GM12878 (cell line): ENCODE measurements at regions not wholly inside any gene's neighbourhood (a gene's known extent, or its start where the extent isn't known, plus 50 kb on each side); places are given as distances from the start of the nearest gene placed in this dataset.

Experiments used
- CBFB ChIP-seq: IDR thresholded peaks from 2 replicates; pipeline ENCODE4 v1.6.1; 2016; ENCODE audit warnings: antibody characterized with exemption, low read depth
- CTCF ChIP-seq, 3 experiments: IDR thresholded peaks in 2 of 3; conservative IDR thresholded peaks in 1 of 3; 2 replicates each; pipeline ENCODE4 v1.5.1; 2011; ENCODE audit warnings: low read depth in 3 of 3, low read length in 3 of 3, mild to moderate bottlenecking in 3 of 3, control low read depth in 2 of 3, moderate library complexity in 2 of 3, inconsistent platforms in 1 of 3, mixed read lengths in 1 of 3; ENCODE audit not compliant: control insufficient read depth in 2 of 3, insufficient read depth in 1 of 3; ENCODE audit errors: extremely low read depth in 1 of 3
- MLLT1 ChIP-seq: fragments of 450-650 bp; IDR thresholded peaks from 2 replicates; pipeline ENCODE4 v1.6.1; 2016; ENCODE audit warnings: mild to moderate bottlenecking
- POLR2A ChIP-seq: IDR thresholded peaks from 2 replicates; pipeline ENCODE4 v1.6.1; 2011; ENCODE audit warnings: low read depth, mild to moderate bottlenecking, low read length
- RELA ChIP-seq: fragments of 450-650 bp; IDR thresholded peaks from 2 replicates; pipeline ENCODE4 v1.8.0; 2014; ENCODE audit warnings: borderline replicate concordance; ENCODE audit not compliant: partially characterized antibody
- REST ChIP-seq: IDR thresholded peaks from 2 replicates; pipeline ENCODE4 v1.6.1; 2012; ENCODE audit warnings: mild to moderate bottlenecking, low read depth, low read length
- RFX5 ChIP-seq: IDR thresholded peaks from 2 replicates; pipeline ENCODE4 v1.6.1; 2011; ENCODE audit warnings: low read depth, low read length, improper control_type of control experiment
- SMAD1 ChIP-seq: fragments of 450-650 bp; IDR thresholded peaks from 2 replicates; pipeline ENCODE4 v1.6.1; 2018; ENCODE audit warnings: mild to moderate bottlenecking, low read depth; ENCODE audit not compliant: partially characterized antibody
- YBX1 ChIP-seq: fragments of 450-650 bp; IDR thresholded peaks from 2 replicates; pipeline ENCODE4 v1.6.1; 2016; ENCODE audit warnings: antibody characterized with exemption

GRCh38 chr14:97838986-97839385 is 1041.8 kb downstream of the VRK1 start:
- no peak for TF ChIP-seq RFX5
- no peak for TF ChIP-seq CTCF (IDR thresholded peaks at IDR 0.05 in 2 of 3, conservative IDR thresholded peaks at IDR 0.05 in 1 of 3; ENCODE audit: control insufficient read depth in 2 of 3, extremely low read depth in 1 of 3, insufficient read depth in 1 of 3, low read depth in 3 of 3, low read length in 3 of 3)
- TF ChIP-seq YBX1, result no peak
- TF ChIP-seq POLR2A, result no peak
- TF ChIP-seq REST, result no peak
- no peak for TF ChIP-seq RELA
- no peak for TF ChIP-seq SMAD1
- TF ChIP-seq CBFB, result no peak
- TF ChIP-seq MLLT1, result no peak
